ENCODE measurements at regions not wholly inside any gene's neighbourhood (a gene's known extent, or its start where the extent isn't known, plus 50 kb on each side); places are given as distances from the start of the nearest gene placed in this dataset.

GRCh38 chr10:88190540-88191235 is 327.3 kb downstream of the PTEN start:
- POLR2A ChIA-PET: no interaction called here
- H3K27ac ChIP-seq (ENCODE audit: extremely low read depth, low read depth, low read length): no peak overlapping the region
- TF ChIP-seq ZNF529 (tag by site-specific recombination; IDR thresholded peaks at IDR 0.05; ENCODE audit: insufficient replicate concordance) (no peak), ZNF184 (tag by site-specific recombination; IDR thresholded peaks at IDR 0.05) (no peak), WT1 (tag by site-specific recombination; IDR thresholded peaks at IDR 0.05) (no peak), ZFHX2 (tag by site-specific recombination; conservative IDR thresholded peaks at IDR 0.05) (no peak), ZNF292 (tag by site-specific recombination; IDR thresholded peaks at IDR 0.05; ENCODE audit: borderline replicate concordance, low read depth) (no peak), GLI4 (tag by site-specific recombination; IDR thresholded peaks at IDR 0.05) (no peak), ZNF501 (tag by site-specific recombination; IDR thresholded peaks at IDR 0.05) (no peak), ZNF555 (tag by site-specific recombination; conservative IDR thresholded peaks at IDR 0.05) (no peak), ZNF175 (tag by site-specific recombination; IDR thresholded peaks at IDR 0.05) (no peak), ZNF302 (tag by site-specific recombination; IDR thresholded peaks at IDR 0.05; ENCODE audit: low read depth) (no peak), MEIS1 (CRISPR knock-in tag; IDR thresholded peaks at IDR 0.05; ENCODE audit: borderline replicate concordance) (no peak)
- TF ChIP-seq, protein P1, sequence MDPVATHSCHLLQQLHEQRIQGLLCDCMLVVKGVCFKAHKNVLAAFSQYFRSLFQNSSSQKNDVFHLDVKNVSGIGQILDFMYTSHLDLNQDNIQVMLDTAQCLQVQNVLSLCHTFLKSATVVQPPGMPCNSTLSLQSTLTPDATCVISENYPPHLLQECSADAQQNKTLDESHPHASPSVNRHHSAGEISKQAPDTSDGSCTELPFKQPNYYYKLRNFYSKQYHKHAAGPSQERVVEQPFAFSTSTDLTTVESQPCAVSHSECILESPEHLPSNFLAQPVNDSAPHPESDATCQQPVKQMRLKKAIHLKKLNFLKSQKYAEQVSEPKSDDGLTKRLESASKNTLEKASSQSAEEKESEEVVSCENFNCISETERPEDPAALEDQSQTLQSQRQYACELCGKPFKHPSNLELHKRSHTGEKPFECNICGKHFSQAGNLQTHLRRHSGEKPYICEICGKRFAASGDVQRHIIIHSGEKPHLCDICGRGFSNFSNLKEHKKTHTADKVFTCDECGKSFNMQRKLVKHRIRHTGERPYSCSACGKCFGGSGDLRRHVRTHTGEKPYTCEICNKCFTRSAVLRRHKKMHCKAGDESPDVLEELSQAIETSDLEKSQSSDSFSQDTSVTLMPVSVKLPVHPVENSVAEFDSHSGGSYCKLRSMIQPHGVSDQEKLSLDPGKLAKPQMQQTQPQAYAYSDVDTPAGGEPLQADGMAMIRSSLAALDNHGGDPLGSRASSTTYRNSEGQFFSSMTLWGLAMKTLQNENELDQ (tag by site-specific recombination; IDR thresholded peaks at IDR 0.05; ENCODE audit: low read depth): no peak
- TF ChIP-seq, protein P2, sequence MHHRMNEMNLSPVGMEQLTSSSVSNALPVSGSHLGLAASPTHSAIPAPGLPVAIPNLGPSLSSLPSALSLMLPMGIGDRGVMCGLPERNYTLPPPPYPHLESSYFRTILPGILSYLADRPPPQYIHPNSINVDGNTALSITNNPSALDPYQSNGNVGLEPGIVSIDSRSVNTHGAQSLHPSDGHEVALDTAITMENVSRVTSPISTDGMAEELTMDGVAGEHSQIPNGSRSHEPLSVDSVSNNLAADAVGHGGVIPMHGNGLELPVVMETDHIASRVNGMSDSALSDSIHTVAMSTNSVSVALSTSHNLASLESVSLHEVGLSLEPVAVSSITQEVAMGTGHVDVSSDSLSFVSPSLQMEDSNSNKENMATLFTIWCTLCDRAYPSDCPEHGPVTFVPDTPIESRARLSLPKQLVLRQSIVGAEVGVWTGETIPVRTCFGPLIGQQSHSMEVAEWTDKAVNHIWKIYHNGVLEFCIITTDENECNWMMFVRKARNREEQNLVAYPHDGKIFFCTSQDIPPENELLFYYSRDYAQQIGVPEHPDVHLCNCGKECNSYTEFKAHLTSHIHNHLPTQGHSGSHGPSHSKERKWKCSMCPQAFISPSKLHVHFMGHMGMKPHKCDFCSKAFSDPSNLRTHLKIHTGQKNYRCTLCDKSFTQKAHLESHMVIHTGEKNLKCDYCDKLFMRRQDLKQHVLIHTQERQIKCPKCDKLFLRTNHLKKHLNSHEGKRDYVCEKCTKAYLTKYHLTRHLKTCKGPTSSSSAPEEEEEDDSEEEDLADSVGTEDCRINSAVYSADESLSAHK (tag by site-specific recombination; IDR thresholded peaks at IDR 0.05): no peak
- CTCF ChIA-PET: no interaction called here
- H3K36me3 ChIP-seq (ENCODE audit: control insufficient read depth in 2 of 2, insufficient read depth in 1 of 2, low read length in 2 of 2): no peaks in the 10 kb centered on the region
- H3K4me1 ChIP-seq (ENCODE audit: control insufficient read depth, insufficient read depth, low read length): peaks cover 10% of the 10 kb centered on the region
- H3K4me3 ChIP-seq (ENCODE audit: low read depth, low read length): no peak overlapping the region
- H3K9me3 ChIP-seq (ENCODE audit: control insufficient read depth, insufficient read depth, low read depth, low read length): no peaks in the 10 kb centered on the region

DNA sequence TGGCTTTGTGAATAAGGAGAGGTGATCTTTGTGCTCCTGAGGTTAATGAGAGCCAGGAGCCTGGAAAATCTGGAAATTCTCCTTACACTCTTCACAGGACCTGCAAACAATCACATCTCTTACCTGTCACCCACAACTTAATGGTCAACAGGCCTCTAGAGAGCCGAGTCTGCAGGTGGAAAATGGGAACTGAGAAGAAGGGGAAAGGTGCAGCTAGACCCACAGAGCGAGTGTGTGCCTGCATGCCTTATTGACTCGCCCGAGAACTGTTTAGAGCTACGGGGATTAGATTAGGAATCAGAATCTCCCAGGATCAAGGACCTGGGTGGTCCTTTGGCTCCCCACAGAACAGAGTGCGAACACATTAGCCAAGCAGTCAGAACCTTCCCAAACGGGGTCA is 329.6 kb downstream of the PTEN start:
- Histone ChIP-seq H3K9me3 (ENCODE audit: control insufficient read depth, insufficient read depth, low read depth, low read length) (no peaks in the 10 kb centered on the region), H3K27ac (ENCODE audit: extremely low read depth, low read depth, low read length) (no peak overlapping the region), H3K4me3 (ENCODE audit: low read depth, low read length) (no peak overlapping the region), H3K36me3 (ENCODE audit: control insufficient read depth in 2 of 2, insufficient read depth in 1 of 2, low read length in 2 of 2) (no peaks in the 10 kb centered on the region), H3K4me1 (ENCODE audit: control insufficient read depth, insufficient read depth, low read length) (peaks cover 15% of the 10 kb centered on the region)
- ChIA-PET CTCF (no interaction called here), POLR2A (no interaction called here)
- TF ChIP-seq ZIC2 (tag by site-specific recombination; IDR thresholded peaks at IDR 0.05) (no peak), ZNF175 (tag by site-specific recombination; IDR thresholded peaks at IDR 0.05) (no peak), OSR2 (tag by site-specific recombination; IDR thresholded peaks at IDR 0.05) (no peak), ZFP69B (tag by site-specific recombination; IDR thresholded peaks at IDR 0.05) (no peak), ZNF571 (tag by site-specific recombination; IDR thresholded peaks at IDR 0.05) (no peak), ZNF23 (tag by site-specific recombination; IDR thresholded peaks at IDR 0.05; ENCODE audit: borderline replicate concordance) (no peak), ZNF221 (tag by site-specific recombination; IDR thresholded peaks at IDR 0.05; ENCODE audit: borderline replicate concordance) (no peak), ZNF398 (tag by site-specific recombination; IDR thresholded peaks at IDR 0.05) (no peak), ZNF138 (tag by site-specific recombination; IDR thresholded peaks at IDR 0.05; ENCODE audit: borderline replicate concordance) (no peak), PBX3 (CRISPR knock-in tag; IDR thresholded peaks at IDR 0.05) (no peak), ZNF596 (tag by site-specific recombination; IDR thresholded peaks at IDR 0.05) (no peak)
